ENCODE measurements at regions not wholly inside any gene's neighbourhood (a gene's known extent, or its start where the extent isn't known, plus 50 kb on each side); places are given as distances from the start of the nearest gene placed in this dataset.

DNA sequence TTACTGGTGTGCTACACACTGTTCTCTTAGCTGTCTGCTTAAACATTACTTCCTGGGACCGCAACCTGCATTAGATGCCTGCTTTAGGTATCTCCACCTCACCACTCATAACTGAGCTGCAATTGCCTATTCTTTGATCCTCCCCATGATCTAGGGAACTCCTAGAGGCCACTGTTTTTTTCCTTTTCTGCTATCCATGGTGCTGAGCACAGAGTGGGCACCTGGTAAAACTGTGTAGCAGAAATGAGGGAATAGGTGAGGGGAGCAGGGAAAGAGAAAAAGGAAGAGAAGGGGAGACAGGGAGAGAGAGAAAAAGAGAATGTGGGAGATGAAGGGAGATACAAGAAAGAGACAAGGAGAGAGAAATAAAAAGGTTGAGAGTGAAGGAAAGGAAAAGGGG is 434.9 kb downstream of the ADRA2A start:
- TF ChIP-seq, protein P1, sequence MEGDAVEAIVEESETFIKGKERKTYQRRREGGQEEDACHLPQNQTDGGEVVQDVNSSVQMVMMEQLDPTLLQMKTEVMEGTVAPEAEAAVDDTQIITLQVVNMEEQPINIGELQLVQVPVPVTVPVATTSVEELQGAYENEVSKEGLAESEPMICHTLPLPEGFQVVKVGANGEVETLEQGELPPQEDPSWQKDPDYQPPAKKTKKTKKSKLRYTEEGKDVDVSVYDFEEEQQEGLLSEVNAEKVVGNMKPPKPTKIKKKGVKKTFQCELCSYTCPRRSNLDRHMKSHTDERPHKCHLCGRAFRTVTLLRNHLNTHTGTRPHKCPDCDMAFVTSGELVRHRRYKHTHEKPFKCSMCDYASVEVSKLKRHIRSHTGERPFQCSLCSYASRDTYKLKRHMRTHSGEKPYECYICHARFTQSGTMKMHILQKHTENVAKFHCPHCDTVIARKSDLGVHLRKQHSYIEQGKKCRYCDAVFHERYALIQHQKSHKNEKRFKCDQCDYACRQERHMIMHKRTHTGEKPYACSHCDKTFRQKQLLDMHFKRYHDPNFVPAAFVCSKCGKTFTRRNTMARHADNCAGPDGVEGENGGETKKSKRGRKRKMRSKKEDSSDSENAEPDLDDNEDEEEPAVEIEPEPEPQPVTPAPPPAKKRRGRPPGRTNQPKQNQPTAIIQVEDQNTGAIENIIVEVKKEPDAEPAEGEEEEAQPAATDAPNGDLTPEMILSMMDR (IDR thresholded peaks at IDR 0.05): no peak
- no peak for TF ChIP-seq POLR2A (IDR thresholded peaks at IDR 0.05)
- TF ChIP-seq EP300 (IDR thresholded peaks at IDR 0.05): no peak
